ENCODE measurements at regions not wholly inside any gene's neighbourhood (a gene's known extent, or its start where the extent isn't known, plus 50 kb on each side); places are given as distances from the start of the nearest gene placed in this dataset.
"Not testable (repeated sequence)": the region's sequence is repeated elsewhere in the genome, so short reads cannot be mapped to it uniquely, and the experiment has no call there.

- TF ChIP-seq POLR2A (IDR thresholded peaks at IDR 0.05; ENCODE audit: low read depth, low read length); TAF1 (IDR thresholded peaks at IDR 0.05; ENCODE audit: borderline replicate concordance, low read depth, low read length): not testable (repeated sequence)
Observed at GRCh38 chr7:65193334-65194058, 180.2 kb upstream of the ZNF92 start.

All from GM12892 (cell line).